Stimulated activated naive B cell treated with anti-CD40 and anti-IgM and Interleukin-4, amounts not matched to agents 10 μg/mL and 1 μg/mL and 100 μg/mL, for 72 hours (primary cell): ENCODE measurements at regions not wholly inside any gene's neighbourhood (a gene's known extent, or its start where the extent isn't known, plus 50 kb on each side); places are given as distances from the start of the nearest gene placed in this dataset.

Experiments
- ATAC-seq, 2 donors: fragments of 150-1000 bp; cut with Tn5 transposase; replicated peaks; 2 replicates each; pipeline ENCODE4 v1.10.0; 2021; ENCODE audit warnings: moderate library complexity in 1 of 2
- DNase-seq: peaks from one replicate; pipeline ENCODE4 v3.0.0; 2021
- H3K27ac Mint-ChIP-seq: one replicate; pipeline ENCODE4 v1.8.0; 2022; ENCODE audit warnings: mild to moderate bottlenecking, mixed read lengths
- H3K27me3 Mint-ChIP-seq, 2 donors: one replicate each; pipeline ENCODE4 v1.8.0; 2022; ENCODE audit warnings: mixed read lengths in 2 of 2
- H3K36me3 Mint-ChIP-seq, 2 donors: one replicate each; pipeline ENCODE4 v1.8.0; 2022; ENCODE audit warnings: mixed read lengths in 2 of 2, mild to moderate bottlenecking in 1 of 2
- H3K4me1 Mint-ChIP-seq, 2 donors: one replicate each; pipeline ENCODE4 v1.8.0; 2022; ENCODE audit warnings: mixed read lengths in 2 of 2, mild to moderate bottlenecking in 1 of 2
- H3K4me3 Mint-ChIP-seq, 2 donors: one replicate each; pipeline ENCODE4 v1.8.0; 2022; ENCODE audit warnings: mild to moderate bottlenecking in 2 of 2, mixed read lengths in 2 of 2, moderate library complexity in 1 of 2
- H3K9me3 Mint-ChIP-seq, 2 donors: one replicate each; pipeline ENCODE4 v1.8.0; 2022; ENCODE audit warnings: mixed read lengths in 2 of 2, mild to moderate bottlenecking in 1 of 2

GRCh38 chr6:15969236-15969778 is 159.6 kb upstream of the MYLIP start:
- DNase-seq (no peak), ATAC-seq (no peak)
- H3K27ac Mint-ChIP-seq: no peak overlapping the region
- peaks cover 5% of the 10 kb centered on the region in 2 donors for H3K36me3 Mint-ChIP-seq
- H3K4me1 Mint-ChIP-seq: peaks cover 0 to 7% of the 10 kb centered on the region in 2 donors
- peaks cover 5 to 7% of the 10 kb centered on the region in 2 donors for H3K27me3 Mint-ChIP-seq
- H3K9me3 Mint-ChIP-seq: peaks cover 3 to 4% of the 10 kb centered on the region in 2 donors
- no peak overlapping the region for H3K4me3 Mint-ChIP-seq

DNA sequence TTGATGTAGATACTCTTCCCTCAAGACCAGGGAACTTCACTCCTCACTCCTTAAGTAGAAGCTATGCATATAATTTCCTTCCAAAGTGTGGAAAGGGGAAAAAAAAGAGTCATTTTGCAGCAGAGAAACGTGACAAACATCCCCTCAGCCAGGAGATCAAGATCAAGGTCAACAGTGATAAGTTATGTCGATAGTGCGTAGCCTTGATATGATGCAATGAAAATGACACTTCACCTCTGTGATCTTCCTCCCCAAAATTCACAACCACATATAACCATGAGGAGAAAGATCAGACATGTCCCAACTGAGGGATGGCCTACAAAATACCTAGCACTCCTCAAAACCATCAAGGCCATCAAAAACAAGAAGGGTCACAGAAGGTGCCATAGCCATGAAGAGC is 160.4 kb upstream of the MYLIP start:
- no peaks in the 10 kb centered on the region for H3K9me3 Mint-ChIP-seq
- no peaks in the 10 kb centered on the region for H3K36me3 Mint-ChIP-seq
- DNase-seq (no peak), ATAC-seq (no peak)
- peaks cover 5 to 7% of the 10 kb centered on the region in 2 donors for H3K27me3 Mint-ChIP-seq
- no peak overlapping the region for H3K27ac Mint-ChIP-seq
- no peak overlapping the region for H3K4me3 Mint-ChIP-seq
- peaks cover 0 to 7% of the 10 kb centered on the region in 2 donors for H3K4me1 Mint-ChIP-seq

- Mint-ChIP-seq H3K36me3 (peaks cover 0 to 3% of the 10 kb centered on the region in 2 donors), H3K9me3 (peaks cover 0 to 3% of the 10 kb centered on the region in 2 donors), H3K27me3 (peaks cover 5 to 7% of the 10 kb centered on the region in 2 donors), H3K27ac (no peak overlapping the region), H3K4me1 (peaks cover 10 to 24% of the 10 kb centered on the region in 2 donors), H3K4me3 (no peak overlapping the region)
- DNase-seq (no peak), ATAC-seq (no peak)
Observed at GRCh38 chr6:15966000-15966520, 162.8 kb upstream of the MYLIP start.

GRCh38 chr6:15962449-15962764 is 166.5 kb upstream of the MYLIP start:
- Mint-ChIP-seq H3K27ac (no peak overlapping the region), H3K36me3 (peaks cover 0 to 5% of the 10 kb centered on the region in 2 donors), H3K4me3 (no peak overlapping the region), H3K27me3 (peaks cover 0 to 2% of the 10 kb centered on the region in 2 donors), H3K9me3 (peaks cover 0 to 4% of the 10 kb centered on the region in 2 donors), H3K4me1 (peaks cover 13 to 23% of the 10 kb centered on the region in 2 donors)
- ATAC-seq (peak; percentile 25 to 39), DNase-seq (no peak)

GRCh38 chr6:15961635-15962448 is 167.0 kb upstream of the MYLIP start:
- H3K27me3 Mint-ChIP-seq: peaks cover 0 to 8% of the 10 kb centered on the region in 2 donors
- H3K4me3 Mint-ChIP-seq: no peak overlapping the region
- peaks cover 0 to 4% of the 10 kb centered on the region in 2 donors for H3K9me3 Mint-ChIP-seq
- H3K27ac Mint-ChIP-seq: peak overlapping the region; percentile 33
- DNase-seq (no peak), ATAC-seq (peak; percentile 41)
- H3K36me3 Mint-ChIP-seq: peaks cover 0 to 5% of the 10 kb centered on the region in 2 donors
- H3K4me1 Mint-ChIP-seq: peaks cover 13 to 28% of the 10 kb centered on the region in 2 donors

- DNase-seq (no peak), ATAC-seq (no peak)
- H3K9me3 Mint-ChIP-seq: peaks cover 0 to 4% of the 10 kb centered on the region in 2 donors
- no peak overlapping the region for H3K4me3 Mint-ChIP-seq
- peaks cover 0 to 5% of the 10 kb centered on the region in 2 donors for H3K36me3 Mint-ChIP-seq
- H3K4me1 Mint-ChIP-seq: peaks cover 13 to 31% of the 10 kb centered on the region in 2 donors
- H3K27me3 Mint-ChIP-seq: peaks cover 0 to 10% of the 10 kb centered on the region in 2 donors
- no peak overlapping the region for H3K27ac Mint-ChIP-seq
Observed at GRCh38 chr6:15960740-15961634, 167.9 kb upstream of the MYLIP start.

DNA sequence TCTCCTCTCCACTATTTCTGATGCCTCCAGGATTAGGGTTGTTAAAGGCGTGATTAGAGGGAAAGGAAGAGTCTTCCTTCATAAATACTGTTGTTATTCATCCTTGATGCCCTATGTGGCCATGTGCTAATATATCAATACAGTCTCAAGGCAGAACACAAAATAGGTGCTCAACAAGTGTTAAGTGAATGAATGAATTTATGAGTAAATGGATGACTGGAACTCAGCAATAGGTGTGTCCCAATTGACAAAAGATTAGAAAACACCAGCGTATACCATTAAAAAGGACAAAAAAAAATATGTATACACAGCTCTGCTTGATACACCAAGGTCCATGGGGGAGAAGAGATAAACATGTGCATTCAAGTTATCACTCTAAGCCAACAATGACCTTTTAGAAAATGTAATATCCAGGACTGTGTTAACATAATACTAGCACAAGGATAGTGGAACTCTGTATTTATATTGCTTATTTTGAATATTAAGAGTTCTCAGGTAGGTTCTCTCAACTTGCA is 171.2 kb upstream of the MYLIP start:
- Mint-ChIP-seq H3K9me3 (peaks cover 0 to 4% of the 10 kb centered on the region in 2 donors), H3K4me1 (peaks cover 16 to 44% of the 10 kb centered on the region in 2 donors), H3K27ac (peak overlapping the region; percentile 7), H3K4me3 (no peak overlapping the region), H3K27me3 (peaks cover 0 to 10% of the 10 kb centered on the region in 2 donors), H3K36me3 (peaks cover 0 to 5% of the 10 kb centered on the region in 2 donors)
- DNase-seq (no peak), ATAC-seq (no peak)

GRCh38 chr6:15956205-15957106 is 172.4 kb upstream of the MYLIP start:
- Mint-ChIP-seq H3K4me1 (peaks cover 14 to 44% of the 10 kb centered on the region in 2 donors), H3K27ac (no peak overlapping the region), H3K36me3 (peaks cover 0 to 8% of the 10 kb centered on the region in 2 donors), H3K4me3 (no peak overlapping the region), H3K9me3 (peaks cover 0 to 4% of the 10 kb centered on the region in 2 donors), H3K27me3 (peaks cover 0 to 10% of the 10 kb centered on the region in 2 donors)
- DNase-seq (no peak), ATAC-seq (no peak)

DNA sequence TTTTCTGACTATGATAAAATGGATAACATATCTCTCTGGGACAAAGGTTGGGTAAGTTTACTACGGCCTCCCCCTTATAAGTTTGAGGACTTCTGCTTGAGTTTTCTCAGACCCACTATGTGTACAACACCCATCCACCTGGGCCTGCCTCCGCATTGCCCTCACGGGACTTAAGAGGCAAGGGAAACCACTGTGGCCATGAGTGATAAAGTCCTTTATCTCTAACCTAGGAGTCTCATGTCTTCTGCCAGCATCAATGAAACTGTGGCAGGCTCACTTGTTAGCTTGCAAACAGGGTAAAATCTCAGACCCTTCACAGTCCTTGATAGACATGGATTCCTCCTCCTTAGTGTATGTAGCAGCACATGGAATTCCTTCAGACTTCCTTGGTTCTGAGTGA is 173.4 kb upstream of the MYLIP start:
- H3K27ac Mint-ChIP-seq: no peak overlapping the region
- ATAC-seq: no peak

DNA sequence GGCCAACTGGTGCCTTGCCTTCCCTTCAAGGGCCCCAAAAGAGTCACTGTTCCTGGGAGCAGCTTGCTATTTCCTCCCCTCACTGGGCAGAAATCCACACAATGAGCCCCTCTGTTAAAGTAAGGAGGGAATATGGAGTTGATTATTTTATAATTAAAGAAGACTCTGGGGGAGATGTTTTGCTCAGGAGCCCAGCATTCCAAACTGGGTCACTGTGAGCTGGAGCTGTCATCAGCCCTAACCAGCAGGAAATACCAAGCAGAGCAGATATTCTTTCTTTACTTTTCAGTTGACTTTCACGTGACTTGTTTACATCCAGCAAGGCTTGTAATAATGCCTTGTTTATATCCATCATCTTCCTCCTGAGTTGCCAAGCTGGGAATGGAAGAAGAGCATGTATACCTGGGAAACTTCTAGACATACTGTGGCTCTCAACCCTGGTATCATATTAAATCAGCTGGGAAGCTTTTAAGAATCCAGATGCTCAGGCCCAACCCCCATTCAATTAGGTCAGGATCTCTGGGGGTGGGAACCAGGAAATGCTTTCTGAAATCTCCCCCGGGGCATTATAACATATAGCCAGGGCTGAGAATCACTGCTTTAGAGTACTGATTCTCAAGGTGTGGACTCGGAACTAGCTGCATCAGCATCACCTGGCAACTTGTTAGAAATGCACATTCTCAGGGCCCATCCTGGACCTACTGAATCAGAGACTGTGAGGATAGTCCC is 175.6 kb upstream of the MYLIP start:
- Mint-ChIP-seq H3K36me3 (peaks cover 0 to 3% of the 10 kb centered on the region in 2 donors), H3K27me3 (peaks cover 0 to 10% of the 10 kb centered on the region in 2 donors), H3K9me3 (peaks cover 0 to 3% of the 10 kb centered on the region in 2 donors), H3K4me3 (no peak overlapping the region), H3K27ac (no peak overlapping the region), H3K4me1 (peaks cover 20 to 48% of the 10 kb centered on the region in 2 donors)
- ATAC-seq (no peak), DNase-seq (no peak)

More for the DNA sequence above, 173.4 kb upstream of the MYLIP start:
- peaks cover 0 to 3% of the 10 kb centered on the region in 2 donors for H3K36me3 Mint-ChIP-seq
- peaks cover 17 to 44% of the 10 kb centered on the region in 2 donors for H3K4me1 Mint-ChIP-seq
- DNase-seq: no peak
- H3K4me3 Mint-ChIP-seq: no peak overlapping the region
- H3K27me3 Mint-ChIP-seq: peaks cover 0 to 10% of the 10 kb centered on the region in 2 donors
- H3K9me3 Mint-ChIP-seq: peaks cover 0 to 3% of the 10 kb centered on the region in 2 donors

- Mint-ChIP-seq H3K36me3 (peaks cover 0 to 3% of the 10 kb centered on the region in 2 donors), H3K27ac (no peak overlapping the region), H3K4me3 (no peak overlapping the region), H3K27me3 (peaks cover 0 to 8% of the 10 kb centered on the region in 2 donors), H3K9me3 (peaks cover 0 to 3% of the 10 kb centered on the region in 2 donors), H3K4me1 (peaks cover 20 to 48% of the 10 kb centered on the region in 2 donors)
- ATAC-seq: peak in 1 of 2 donors; percentile 32
- DNase-seq: no peak
Observed at GRCh38 chr6:15952231-15953151, 176.4 kb upstream of the MYLIP start.
